Upper lobe of left lung (tissue), 6 donors: ENCODE measurements at regions not wholly inside any gene's neighbourhood (a gene's known extent, or its start where the extent isn't known, plus 50 kb on each side); places are given as distances from the start of the nearest gene placed in this dataset.

ENCODE experiments used
- ATAC-seq, 2 donors: fragments of 200-7000 bp; cut with Tn5 transposase; one replicate each; pipeline ENCODE4 v1.9.1; 2022; ENCODE audit warnings: mild to moderate bottlenecking in 2 of 2, moderate library complexity in 2 of 2; ENCODE audit not compliant: low FRiP score in 2 of 2
- DNase-seq, 2 donors: peaks; one replicate each; pipeline ENCODE4 v3.0.0-alpha.2; 2019 to 2020
- H3K27ac ChIP-seq, 4 donors: fragments of 200-600 bp; sonication (generic); one replicate each; pipeline ENCODE4 v1.5.1; 2016 to 2019
- H3K27me3 ChIP-seq, 4 donors: fragments of 200-600 bp; sonication (generic); one replicate each; pipeline ENCODE4 v1.5.1; 2017 to 2019
- H3K36me3 ChIP-seq, 4 donors: fragments of 200-600 bp; sonication (generic); one replicate each; pipeline ENCODE4 v1.5.1; 2016 to 2019
- H3K4me1 ChIP-seq, 4 donors: fragments of 200-600 bp; sonication (generic); one replicate each; pipeline ENCODE4 v1.5.1; 2018 to 2019
- H3K4me3 ChIP-seq, 4 donors: fragments of 200-600 bp; sonication (generic); one replicate each; pipeline ENCODE4 v1.5.1; 2017 to 2019; ENCODE audit warnings: mild to moderate bottlenecking in 2 of 4, moderate library complexity in 1 of 4
- H3K9me3 ChIP-seq, 4 donors: fragments of 200-600 bp; sonication (generic); one replicate each; pipeline ENCODE4 v1.5.1; 2018 to 2019
- EP300 ChIP-seq, 4 donors: sonication (generic); formaldehyde crosslinking; IDR thresholded peaks; one replicate each; pipeline ENCODE4 v1.5.1; 2017; ENCODE audit warnings: antibody characterized with exemption in 4 of 4, control low read depth in 2 of 4
- POLR2A ChIP-seq, 4 donors: fragments of 450-650 bp; IDR thresholded peaks; one replicate each; pipeline ENCODE4 v1.5.1; 2016 to 2017; ENCODE audit warnings: antibody characterized with exemption in 4 of 4, mild to moderate bottlenecking in 2 of 4
- POLR2AphosphoS5 ChIP-seq, 2 donors: sonication (generic); formaldehyde crosslinking; IDR thresholded peaks; one replicate each; pipeline ENCODE4 v1.5.1; 2017; ENCODE audit warnings: antibody characterized with exemption in 2 of 2
- WGBS, 2 donors: methylation state at CpG; one replicate each; pipeline ENCODE4 v1.1.5; 2017 to 2018; 5-methylcytosine and 5-hydroxymethylcytosine counted together
- TF ChIP-seq, protein P1 (sequence below), 6 experiments: fragments of 450-650 bp in 4 of 6; fragments of 200-600 bp in 2 of 6; sonication (generic) in 2 of 6; IDR thresholded peaks; one replicate each; pipeline ENCODE4 v1.5.1; 2016 to 2019; ENCODE audit warnings: antibody characterized with exemption in 6 of 6
- donor health status: DM: no; HTN: no; CAD: no; lungs with moderate emphysema.
- donor health status: DM: no; HTN: yes; CAD: no; lungs with severe emphysema.

DNA sequence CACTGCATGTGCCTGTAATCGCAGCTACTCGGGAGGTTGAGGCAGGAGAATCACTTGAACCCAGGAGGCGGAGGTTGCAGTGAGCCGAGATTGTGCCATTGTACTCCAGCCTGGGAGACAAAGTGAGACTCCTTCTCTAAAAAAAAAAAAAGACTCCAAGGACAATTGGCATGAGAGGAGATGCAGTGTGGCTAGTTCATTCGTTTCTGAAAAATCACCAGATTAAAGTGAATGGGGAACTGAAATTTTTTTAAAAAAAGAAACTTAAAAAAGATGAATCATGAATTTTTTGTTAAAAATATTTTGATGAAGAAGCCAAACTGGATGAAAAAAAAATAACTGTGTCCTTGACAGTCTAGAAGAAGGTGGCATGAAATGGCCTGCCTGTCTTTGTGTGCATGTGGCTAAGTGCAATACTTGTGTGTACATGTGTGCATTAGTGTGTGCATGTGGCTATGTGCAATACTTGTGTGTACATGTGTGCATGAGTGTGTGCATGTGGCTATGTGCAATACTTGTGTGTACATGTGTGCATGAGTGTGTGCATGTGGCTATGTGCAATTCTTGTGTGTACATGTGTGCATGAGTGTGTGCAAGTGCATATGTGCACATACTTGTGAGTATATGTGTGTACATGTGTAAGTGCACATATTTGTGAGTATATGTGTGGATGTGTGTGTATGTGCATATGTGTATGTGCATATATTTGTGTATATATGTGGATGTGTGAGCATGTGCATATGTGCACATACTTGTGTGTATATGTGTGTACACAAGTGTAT lies 391.7 kb upstream of the KLF6 start:
- 83 to 89% methylated on average over 5 of the region's 5 CpGs for WGBS, 2 donors
- H3K27ac ChIP-seq = peak overlapping the region in 2 of 4 donors; percentile 10 to 52
- no peaks in the 10 kb centered on the region for H3K27me3 ChIP-seq
- no peaks in the 10 kb centered on the region for H3K36me3 ChIP-seq
- ATAC-seq (peak in 1 of 2 donors; percentile 17), DNase-seq (no peak)
- H3K4me1 ChIP-seq = no peaks in the 10 kb centered on the region
- TF ChIP-seq, protein P1, sequence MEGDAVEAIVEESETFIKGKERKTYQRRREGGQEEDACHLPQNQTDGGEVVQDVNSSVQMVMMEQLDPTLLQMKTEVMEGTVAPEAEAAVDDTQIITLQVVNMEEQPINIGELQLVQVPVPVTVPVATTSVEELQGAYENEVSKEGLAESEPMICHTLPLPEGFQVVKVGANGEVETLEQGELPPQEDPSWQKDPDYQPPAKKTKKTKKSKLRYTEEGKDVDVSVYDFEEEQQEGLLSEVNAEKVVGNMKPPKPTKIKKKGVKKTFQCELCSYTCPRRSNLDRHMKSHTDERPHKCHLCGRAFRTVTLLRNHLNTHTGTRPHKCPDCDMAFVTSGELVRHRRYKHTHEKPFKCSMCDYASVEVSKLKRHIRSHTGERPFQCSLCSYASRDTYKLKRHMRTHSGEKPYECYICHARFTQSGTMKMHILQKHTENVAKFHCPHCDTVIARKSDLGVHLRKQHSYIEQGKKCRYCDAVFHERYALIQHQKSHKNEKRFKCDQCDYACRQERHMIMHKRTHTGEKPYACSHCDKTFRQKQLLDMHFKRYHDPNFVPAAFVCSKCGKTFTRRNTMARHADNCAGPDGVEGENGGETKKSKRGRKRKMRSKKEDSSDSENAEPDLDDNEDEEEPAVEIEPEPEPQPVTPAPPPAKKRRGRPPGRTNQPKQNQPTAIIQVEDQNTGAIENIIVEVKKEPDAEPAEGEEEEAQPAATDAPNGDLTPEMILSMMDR (IDR thresholded peaks at IDR 0.05) = no peak
- TF ChIP-seq POLR2A (IDR thresholded peaks at IDR 0.05) = no peak
- TF ChIP-seq EP300 (IDR thresholded peaks at IDR 0.05) = no peak
- TF ChIP-seq POLR2AphosphoS5 (IDR thresholded peaks at IDR 0.05) = no peak
- no peak overlapping the region for H3K4me3 ChIP-seq
- no peaks in the 10 kb centered on the region for H3K9me3 ChIP-seq

DNA sequence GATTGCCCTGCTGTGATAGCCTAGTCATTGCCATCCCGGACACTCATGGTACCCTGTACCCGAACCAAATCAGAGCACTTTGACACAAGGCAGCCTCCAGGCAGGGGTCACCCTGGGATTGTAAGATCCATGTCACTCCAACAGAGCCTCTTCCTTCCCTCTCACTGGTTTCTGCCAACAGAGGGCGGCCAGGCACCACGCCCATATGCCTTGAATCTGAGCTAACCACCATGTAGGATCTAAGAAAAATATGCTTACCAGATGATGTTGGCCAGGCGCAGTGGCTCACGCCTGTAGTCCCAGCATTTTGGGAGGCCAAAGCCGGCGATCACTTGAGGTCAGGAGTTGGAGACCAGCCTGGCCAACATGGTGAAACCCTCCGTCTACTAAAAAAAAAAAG lies 389.2 kb upstream of the KLF6 start:
- 88 to 94% methylated on average over 7 to 9 of the region's 9 CpGs for WGBS, 2 donors
- Histone ChIP-seq H3K4me3 (no peak overlapping the region), H3K4me1 (no peaks in the 10 kb centered on the region), H3K36me3 (no peaks in the 10 kb centered on the region), H3K27me3 (no peaks in the 10 kb centered on the region), H3K9me3 (no peaks in the 10 kb centered on the region), H3K27ac (no peak overlapping the region)
- TF ChIP-seq EP300 (IDR thresholded peaks at IDR 0.05) (no peak), POLR2A (IDR thresholded peaks at IDR 0.05) (no peak), POLR2AphosphoS5 (IDR thresholded peaks at IDR 0.05) (no peak)
- TF ChIP-seq, protein P1 (IDR thresholded peaks at IDR 0.05) = no peak
- no peak for ATAC-seq
- no peak for DNase-seq

DNA sequence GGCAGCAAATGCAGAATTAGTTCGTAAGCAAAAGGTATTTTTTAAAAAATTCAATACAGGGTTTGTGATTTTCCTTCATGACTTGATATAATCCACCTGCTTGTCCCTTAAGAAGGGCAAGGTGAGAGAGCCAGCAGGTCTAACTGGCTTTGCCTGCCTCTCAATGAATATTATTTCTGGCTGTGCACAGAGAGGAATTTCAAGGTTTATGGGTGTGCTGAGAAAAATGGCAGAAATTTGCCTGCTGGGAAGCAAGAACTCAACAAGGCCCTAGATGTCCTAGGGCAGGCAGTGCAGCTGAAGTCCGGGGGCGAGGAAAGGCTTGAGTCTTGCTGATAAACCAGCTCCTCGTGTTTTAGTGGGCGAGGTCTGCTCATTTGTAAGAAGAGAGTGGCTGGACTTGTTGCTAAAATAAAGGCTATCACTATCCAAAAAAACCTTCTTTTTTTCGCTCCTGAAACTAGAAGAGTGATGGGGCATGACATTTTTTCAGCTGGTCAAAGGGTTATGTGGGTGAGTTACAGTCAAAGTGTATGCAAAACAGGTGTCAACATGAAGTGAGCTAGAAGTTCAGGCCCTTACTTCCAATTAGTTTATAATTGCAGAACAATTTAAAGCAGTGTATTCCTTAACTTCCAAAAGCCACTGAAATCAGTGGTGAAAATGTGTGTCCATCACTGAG lies 385.8 kb upstream of the KLF6 start:
- 82 to 86% methylated on average over 6 of the region's 6 CpGs for WGBS, 2 donors
- ATAC-seq = no peak
- no peaks in the 10 kb centered on the region for H3K4me1 ChIP-seq
- H3K9me3 ChIP-seq = no peaks in the 10 kb centered on the region
- TF ChIP-seq, protein P1 (IDR thresholded peaks at IDR 0.05) = no peak
- TF ChIP-seq POLR2A (IDR thresholded peaks at IDR 0.05) (no peak), EP300 (IDR thresholded peaks at IDR 0.05) (no peak), POLR2AphosphoS5 (IDR thresholded peaks at IDR 0.05) (no peak)
- no peak overlapping the region for H3K27ac ChIP-seq
- H3K4me3 ChIP-seq = no peak overlapping the region
- no peaks in the 10 kb centered on the region for H3K36me3 ChIP-seq
- no peaks in the 10 kb centered on the region for H3K27me3 ChIP-seq
- DNase-seq = no peak

DNA sequence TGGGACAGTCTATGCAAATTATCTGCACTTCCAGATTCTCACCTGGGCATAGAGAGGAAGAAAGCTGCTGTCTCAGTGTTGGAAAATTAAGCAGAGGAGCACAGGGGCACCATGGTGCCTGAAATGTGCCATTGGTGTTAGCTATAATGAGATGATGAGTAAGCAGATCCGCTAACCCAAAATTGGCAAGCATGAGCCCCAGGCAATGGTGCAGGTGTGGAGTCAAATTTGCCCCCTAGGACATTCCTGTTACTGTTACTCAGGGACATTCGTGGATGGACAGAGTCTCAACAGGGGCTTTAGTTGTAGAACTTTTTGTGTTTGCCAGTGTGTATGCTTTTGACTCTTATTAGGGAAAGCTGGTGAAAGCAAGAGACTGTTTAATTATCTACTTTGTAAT lies 385.2 kb upstream of the KLF6 start:
- no peaks in the 10 kb centered on the region for H3K36me3 ChIP-seq
- no peaks in the 10 kb centered on the region for H3K9me3 ChIP-seq
- H3K27me3 ChIP-seq = no peaks in the 10 kb centered on the region
- DNase-seq (no peak), ATAC-seq (no peak)
- 94 to 100% methylated on average over 2 of the region's 2 CpGs for WGBS, 2 donors
- H3K27ac ChIP-seq = no peak overlapping the region
- no peak overlapping the region for H3K4me3 ChIP-seq
- TF ChIP-seq EP300 (IDR thresholded peaks at IDR 0.05) (no peak), POLR2AphosphoS5 (IDR thresholded peaks at IDR 0.05) (no peak), POLR2A (IDR thresholded peaks at IDR 0.05) (no peak)
- TF ChIP-seq, protein P1 (IDR thresholded peaks at IDR 0.05) = no peak
- no peaks in the 10 kb centered on the region for H3K4me1 ChIP-seq
